GM18499 (cell line): ENCODE measurements at regions not wholly inside any gene's neighbourhood (a gene's known extent, or its start where the extent isn't known, plus 50 kb on each side); places are given as distances from the start of the nearest gene placed in this dataset.
"Not testable (repeated sequence)": the region's sequence is repeated elsewhere in the genome, so short reads cannot be mapped to it uniquely, and the experiment has no call there.

Source experiments
- ATAC-seq: cut with Tn5 transposase; IDR thresholded peaks from one replicate; pipeline ENCODE4 v1.9.1; 2021; ENCODE audit warnings: moderate number of reproducible peaks; ENCODE audit not compliant: insufficient read depth, unreplicated experiment

DNA sequence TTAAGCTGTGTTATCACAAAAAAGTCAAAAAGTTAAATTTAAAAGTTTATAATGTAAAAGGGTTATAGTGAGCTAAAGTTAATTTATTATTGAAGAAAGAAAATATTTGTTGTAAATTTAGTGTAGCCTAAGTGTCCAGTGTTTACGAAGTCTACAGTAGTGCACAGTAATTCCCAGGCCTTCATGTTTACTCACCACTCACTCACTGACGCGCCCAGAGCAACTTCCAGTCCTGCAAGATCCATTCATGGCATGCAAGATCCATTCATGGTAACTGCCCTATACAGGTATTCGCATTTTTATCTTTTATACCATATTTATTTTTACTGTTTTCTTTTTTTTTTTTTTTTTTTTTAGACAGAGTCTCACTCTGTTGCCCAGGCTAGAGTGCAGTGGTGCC, 69.5 kb downstream of the TPRA1 start:
- no peak for ATAC-seq

DNA sequence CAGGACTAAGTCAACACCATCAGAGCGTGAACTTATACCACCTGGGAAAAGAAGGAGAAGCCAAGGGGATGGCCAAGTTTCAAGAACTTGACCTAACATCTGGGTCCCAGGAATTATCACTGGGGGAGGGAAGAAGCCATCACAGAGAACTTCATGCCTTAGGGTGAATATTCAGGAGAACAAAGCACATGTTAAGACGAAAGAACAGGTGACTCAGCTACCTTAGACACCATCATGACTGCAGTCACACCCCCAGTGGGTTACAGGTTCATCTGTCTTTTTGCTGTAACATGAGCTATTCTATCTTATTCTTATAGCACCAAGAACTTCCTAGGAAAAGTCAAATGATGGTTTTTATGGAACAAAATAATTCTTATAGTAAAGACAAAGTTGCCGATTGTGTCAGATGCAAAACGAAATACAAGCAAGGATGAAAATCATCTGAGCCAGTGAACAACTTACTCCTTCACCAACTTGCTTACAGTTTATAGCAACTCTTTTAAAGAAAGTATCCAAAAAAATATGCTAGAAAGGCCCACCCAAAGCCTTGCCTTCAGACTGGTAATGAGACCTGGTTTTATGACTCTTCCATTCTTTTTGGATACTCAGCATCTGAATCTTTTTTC, 72.0 kb downstream of the TPRA1 start:
- no peak for ATAC-seq

DNA sequence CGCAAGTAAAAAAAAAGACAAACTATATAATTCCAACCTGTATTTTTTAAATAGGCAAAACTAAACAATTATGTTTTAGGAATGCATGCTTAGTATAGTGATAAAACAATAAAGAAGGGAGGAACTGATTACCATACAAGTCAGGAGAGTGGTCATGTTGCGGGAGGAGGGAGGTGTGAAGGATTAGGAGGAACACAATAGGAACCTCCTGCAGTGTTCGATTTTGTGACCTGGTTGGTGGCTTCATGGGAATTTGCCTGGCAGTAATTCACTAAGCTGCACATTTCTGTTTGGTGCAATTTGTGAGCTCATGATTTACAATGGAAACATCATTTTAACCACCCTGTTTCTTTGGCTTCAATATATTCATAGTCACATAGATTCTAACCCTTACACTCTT, 78.3 kb downstream of the TPRA1 start:
- no peak for ATAC-seq

DNA sequence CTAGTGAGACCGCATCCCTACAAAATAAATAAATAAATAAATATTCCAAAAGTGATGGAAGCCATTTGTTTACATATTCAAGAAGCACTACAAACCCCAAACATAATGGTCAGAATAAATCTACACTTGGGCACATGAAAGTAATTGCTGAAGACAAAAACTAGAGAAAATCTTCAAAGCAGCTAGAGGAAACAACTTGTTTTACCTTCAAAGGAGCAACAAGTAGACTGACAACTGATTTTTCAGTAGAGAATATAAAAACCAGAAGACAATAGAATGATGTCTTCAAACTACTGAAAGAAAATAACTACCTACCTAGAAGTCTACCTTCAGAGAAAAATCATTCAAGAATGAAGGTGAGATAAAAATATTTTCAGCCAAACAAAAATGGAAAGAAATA, 89.4 kb downstream of the TPRA1 start:
- no peak for ATAC-seq

- ATAC-seq: no peak
Observed at GRCh38 chr3:127497676-127498075, 92.9 kb downstream of the TPRA1 start.

DNA sequence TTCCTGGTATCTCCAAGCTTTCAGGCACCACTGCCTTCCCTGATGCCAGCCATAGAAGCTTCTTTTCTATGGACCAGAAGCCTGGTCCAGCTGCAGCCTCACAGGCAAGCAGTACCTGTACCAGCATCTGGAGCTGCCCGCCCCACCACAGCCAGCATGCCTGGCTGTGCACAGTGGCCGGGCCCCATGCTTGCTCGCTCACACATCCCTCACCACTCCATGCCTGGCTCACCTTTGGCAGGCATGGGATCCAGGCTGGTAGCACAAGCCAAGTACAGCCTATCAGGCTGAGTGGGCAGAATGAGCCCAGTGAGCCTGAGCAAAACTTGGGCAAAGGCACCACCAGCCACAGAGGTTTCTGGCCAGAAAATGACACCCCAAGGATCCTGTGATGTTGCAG, 93.4 kb downstream of the TPRA1 start:
- no peak for ATAC-seq

DNA sequence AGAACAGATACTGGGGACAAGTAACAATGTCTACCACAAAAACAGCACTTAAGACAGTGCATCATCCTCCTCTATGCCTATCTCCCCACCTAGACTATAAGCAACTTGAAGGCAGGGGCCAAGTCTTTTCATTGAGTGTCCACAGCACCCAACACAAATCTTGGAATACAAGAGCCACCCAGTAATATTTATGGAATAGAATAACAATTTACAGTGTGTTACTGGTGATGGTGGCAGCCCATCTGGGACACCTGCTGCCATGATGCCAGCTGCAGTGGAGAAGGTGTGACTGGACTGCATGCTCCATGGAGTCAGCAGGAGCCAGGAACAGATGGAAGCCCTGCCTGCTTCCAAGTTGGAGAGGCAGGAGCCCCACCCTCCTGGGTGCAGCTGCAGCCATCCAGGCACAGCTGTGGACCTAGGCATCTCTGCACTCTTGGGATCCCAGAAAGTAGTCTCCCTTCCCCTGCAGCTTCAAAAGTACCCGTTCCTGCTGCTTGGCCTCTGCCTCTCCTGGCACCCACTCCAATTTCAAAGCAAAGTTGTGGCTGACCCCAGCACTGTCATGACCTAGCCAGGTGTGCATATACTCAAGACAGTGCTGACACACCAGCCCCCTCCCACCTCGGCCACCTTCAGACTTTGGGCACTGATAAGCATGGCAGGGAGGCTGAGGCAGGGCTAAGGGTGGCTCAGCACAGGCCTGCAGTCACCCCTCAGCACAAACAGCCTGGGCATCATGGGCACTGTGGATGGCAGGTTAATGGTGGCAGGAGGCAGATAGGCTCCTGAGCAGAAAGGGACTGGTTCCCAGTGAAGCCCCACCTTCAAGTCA, 94.5 kb downstream of the TPRA1 start:
- no peak for ATAC-seq

GRCh38 chr3:127493924-127494646, 96.4 kb downstream of the TPRA1 start:
- ATAC-seq: no peak

DNA sequence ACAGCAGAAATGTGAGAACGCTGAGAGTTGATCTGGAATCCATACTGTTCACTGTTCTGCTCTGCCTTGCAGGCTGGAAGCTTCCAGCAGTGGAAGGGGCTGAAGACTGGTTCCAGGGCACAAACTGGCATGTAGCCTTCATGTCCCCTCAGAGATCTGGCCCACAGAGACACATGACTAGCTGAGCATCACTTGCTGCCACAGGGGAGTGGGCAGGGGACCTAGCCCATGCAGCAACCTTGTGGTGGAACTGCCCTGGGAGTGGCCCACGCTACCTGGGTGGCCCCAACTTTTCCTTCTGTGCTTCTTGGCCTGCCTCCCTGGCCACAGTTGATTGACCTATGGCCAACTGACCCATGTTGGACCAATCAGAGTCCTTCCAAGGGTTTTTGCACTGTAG, 98.1 kb downstream of the TPRA1 start:
- no peak for ATAC-seq

GRCh38 chr3:127491909-127492308, 98.6 kb downstream of the TPRA1 start:
- no peak for ATAC-seq

DNA sequence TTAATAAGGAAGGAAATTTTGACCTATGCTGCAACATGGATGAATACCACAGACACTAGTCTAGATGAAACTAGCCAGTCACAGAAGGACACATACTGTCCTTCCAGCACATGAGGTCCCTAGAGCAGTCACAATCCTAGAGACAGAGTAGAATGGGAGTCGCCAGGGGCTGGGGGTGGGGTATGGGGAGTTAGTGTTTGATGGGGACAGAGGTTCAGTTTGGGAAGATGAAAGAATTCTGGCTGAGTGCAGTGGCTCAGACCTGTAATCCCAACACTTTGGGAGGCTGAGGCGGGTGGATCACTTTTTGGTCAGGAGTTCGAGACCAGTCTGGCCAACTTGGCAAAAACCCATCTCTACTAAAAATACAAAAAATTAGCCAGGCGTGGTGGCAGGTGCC, 99.2 kb downstream of the TPRA1 start:
- no peak for ATAC-seq

- not testable (repeated sequence) for ATAC-seq
Observed at GRCh38 chr3:127491024-127491305, 99.6 kb downstream of the TPRA1 start.

DNA sequence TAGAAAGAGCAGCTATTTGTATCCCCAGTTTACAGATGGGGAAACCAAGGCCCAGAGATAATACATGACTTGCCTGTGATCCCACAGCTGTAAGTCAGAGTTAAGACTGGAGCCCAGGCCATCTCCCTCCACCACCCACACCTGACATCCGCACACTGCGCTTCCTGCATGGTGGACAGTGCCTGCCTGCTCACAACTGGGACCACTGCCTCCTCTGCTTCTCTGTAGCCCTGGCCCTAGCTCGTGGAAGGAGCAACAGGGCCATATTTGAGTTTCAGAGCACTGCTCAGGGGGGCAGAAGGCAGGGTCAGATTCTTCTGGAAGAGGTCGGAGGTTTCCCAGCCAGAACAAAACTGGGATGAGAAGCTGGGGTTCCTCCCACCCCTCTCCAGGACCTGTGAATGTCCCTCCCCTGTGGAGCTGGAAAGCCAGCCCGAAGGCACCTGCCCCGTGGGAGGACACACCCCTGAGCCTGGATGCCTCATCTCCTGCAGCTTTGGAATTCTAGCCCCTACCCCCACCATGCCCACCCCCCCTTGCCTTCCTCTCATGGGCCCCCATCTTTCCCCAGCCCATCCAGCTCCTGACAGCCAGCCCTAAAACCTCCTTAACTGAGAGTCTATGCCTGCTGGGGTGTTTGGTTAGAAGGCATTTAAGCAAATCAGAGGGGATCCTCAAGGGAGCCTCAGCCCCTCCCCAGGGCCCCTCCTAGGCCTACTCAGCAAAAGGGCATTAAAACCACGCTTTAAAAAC, 100.1 kb downstream of the TPRA1 start:
- no peak for ATAC-seq

DNA sequence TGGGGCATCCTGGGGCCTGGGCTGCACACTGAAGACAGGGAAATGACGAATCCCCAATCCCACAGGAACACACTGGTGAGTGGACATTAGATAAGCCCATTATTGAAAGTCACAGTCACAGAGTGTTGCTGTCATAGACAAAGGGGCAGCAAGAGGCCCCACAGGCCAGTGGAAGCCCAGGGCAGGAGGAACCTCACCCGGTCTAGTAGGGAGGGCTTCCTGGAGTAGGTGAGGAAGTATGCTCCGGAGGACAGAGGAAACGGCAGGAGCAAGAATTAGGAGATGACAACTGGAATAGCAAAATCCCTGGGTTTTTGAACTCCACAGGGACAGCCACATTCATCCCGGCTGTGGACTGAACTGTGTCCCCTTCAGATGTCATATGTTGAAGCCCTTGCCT, 101.2 kb downstream of the TPRA1 start:
- ATAC-seq: no peak

DNA sequence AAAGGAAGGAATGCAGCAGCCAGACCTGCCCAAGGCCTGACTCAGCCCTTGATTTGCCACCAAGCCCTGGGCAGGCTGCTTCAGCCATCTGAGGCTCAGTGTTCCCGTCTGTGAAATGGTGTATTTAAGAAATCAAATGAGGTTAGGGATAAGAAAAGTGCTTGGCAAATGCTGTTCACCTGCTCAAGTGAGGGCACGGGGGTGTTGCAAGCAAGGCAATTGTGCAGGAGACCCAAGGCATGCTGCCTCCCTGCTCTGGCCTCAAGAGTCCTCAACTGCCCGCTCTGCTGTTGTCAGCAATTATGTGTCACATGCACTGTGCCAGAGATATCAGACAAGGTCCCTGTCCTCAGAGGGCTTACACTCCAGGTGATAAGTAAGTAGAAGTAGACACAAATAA, 101.8 kb downstream of the TPRA1 start:
- ATAC-seq: no peak

GRCh38 chr3:127488141-127488672, 102.3 kb downstream of the TPRA1 start:
- ATAC-seq: no peak

- no peak for ATAC-seq
Observed at GRCh38 chr3:127487196-127487595, 103.3 kb downstream of the TPRA1 start.

DNA sequence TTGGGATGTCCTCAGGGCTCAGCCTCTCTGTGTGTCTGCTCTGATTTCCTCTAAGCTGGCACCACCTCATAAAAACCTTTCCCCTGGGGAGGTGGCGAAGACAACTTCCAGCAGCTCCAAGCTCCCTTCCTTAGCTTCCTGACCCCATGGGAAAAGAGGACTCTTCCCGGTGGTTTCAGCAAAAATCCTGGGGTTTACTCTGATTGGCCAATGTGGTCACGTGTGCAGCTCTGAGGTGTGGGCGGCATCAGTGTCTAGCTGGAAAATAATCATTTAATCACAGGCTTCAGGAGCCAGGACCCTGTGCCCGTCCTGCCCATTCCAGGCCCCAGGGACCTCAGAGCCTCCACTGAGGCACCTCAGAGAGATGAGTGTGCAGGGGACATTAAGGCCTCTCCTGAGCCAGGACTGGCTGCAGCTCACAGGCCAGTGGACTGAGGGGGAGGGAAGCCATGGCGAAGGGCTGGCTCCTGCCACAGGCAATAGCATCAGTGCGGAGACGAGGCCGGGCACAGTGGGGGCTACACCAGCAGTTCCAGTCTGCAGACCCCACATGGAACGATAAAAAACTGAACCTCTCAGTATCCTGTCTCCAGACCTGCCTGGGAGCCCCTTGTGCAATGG, 104.1 kb downstream of the TPRA1 start:
- no peak for ATAC-seq

DNA sequence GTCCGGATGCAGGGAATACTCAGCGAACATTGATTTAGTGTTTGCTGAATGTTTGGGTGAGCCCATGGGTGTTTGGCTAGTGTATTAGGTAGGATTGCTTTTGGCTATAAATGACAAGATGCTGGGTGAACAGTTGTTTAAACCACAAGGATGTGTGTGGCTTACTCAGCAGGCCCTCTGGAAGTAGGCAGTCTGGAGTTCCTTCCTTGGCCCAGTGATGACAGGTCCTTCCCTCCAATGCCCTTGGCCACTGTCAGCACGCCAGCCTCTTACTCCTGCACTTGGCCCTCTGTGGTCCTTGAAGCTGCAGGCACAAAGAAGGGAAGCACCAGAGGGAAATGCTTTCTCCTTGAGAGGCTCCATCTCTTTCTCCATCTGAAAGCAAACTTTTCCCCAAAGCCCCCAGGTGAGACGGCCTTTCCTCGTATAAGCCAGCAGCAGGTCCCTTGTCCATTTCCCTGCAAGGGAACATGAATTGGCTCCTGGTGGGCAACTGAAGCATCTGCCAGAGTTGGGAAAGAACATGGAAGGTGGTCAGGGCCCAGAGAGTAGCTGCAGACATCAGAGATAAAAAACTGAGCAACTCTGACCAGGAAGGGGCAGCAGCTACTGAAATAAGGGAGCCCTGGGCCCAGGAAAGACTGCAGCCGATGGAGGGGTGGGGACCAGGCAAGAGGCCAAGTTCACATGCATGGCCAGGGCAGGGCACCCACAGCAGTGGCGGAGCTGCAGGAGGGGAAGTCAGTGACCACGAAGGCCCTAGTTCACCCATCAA, 105.0 kb downstream of the TPRA1 start:
- no peak for ATAC-seq
